ENCODE measurements at regions not wholly inside any gene's neighbourhood (a gene's known extent, or its start where the extent isn't known, plus 50 kb on each side); places are given as distances from the start of the nearest gene placed in this dataset.

DNA sequence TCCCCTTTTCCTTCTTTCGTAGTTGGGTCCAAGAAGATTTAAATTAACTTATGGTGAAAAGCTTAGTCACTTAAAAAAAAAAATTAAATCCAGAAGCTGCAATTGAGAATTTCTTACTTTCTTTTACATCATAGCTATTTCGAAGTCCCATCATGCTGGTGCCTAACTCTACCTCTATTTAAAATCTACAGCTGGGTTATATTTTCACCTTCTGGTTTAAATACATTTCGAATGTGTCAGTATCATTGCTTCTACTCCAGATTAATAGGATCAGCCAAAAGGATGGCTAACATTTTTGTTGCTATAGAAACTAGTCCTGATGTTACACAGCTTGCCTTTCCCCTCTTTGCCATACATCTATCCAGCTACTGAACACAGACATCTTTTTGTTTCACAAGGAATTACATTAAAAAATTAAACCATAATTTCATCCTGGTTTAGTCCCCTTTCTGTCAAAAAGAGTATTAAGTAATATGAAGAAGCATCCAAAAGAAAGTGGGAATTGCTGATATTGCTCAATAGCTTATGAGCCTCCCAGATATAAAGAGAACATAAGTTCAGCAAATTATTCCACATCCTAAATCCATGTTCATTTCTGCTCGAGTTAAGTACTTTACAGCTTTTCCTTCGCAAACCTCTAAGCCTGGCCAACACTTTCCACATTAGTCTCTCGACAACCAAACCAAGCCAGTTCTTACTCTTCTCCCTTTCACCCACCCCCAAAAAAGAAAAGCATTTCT lies 396.7 kb upstream of the DAB1 start:
- H3K27me3 ChIP-seq (ENCODE audit: control insufficient read depth, insufficient read depth, low read length), result no peaks in the 10 kb centered on the region
- DNase-seq (no peak), FAIRE-seq (no peak)
- no peak overlapping the region for H3K27ac ChIP-seq (ENCODE audit: low read depth in 2 of 2, low read length in 2 of 2)
- intact Hi-C loops (cut with DNase I), result no loop called here
- no peak overlapping the region for H3K9ac ChIP-seq (ENCODE audit: low read length in 3 of 3)
- H3K36me3 ChIP-seq (ENCODE audit: control insufficient read depth in 2 of 3, insufficient read depth in 3 of 3, low read length in 3 of 3), result no peaks in the 10 kb centered on the region
- TF ChIP-seq, protein P1, sequence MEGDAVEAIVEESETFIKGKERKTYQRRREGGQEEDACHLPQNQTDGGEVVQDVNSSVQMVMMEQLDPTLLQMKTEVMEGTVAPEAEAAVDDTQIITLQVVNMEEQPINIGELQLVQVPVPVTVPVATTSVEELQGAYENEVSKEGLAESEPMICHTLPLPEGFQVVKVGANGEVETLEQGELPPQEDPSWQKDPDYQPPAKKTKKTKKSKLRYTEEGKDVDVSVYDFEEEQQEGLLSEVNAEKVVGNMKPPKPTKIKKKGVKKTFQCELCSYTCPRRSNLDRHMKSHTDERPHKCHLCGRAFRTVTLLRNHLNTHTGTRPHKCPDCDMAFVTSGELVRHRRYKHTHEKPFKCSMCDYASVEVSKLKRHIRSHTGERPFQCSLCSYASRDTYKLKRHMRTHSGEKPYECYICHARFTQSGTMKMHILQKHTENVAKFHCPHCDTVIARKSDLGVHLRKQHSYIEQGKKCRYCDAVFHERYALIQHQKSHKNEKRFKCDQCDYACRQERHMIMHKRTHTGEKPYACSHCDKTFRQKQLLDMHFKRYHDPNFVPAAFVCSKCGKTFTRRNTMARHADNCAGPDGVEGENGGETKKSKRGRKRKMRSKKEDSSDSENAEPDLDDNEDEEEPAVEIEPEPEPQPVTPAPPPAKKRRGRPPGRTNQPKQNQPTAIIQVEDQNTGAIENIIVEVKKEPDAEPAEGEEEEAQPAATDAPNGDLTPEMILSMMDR (IDR thresholded peaks at IDR 0.05; ENCODE audit: borderline replicate concordance, extremely low read depth, insufficient read depth), result no peak
- no peaks in the 10 kb centered on the region for H3K9me3 ChIP-seq (ENCODE audit: control insufficient read depth in 2 of 3, insufficient read depth in 1 of 3, low read length in 3 of 3)
- no peak overlapping the region for H3K4me3 ChIP-seq (ENCODE audit: low read length in 3 of 3)
- no peaks in the 10 kb centered on the region for H3K4me1 ChIP-seq (ENCODE audit: control insufficient read depth in 2 of 3, insufficient read depth in 2 of 3, low read depth in 1 of 3, low read length in 3 of 3)

DNA sequence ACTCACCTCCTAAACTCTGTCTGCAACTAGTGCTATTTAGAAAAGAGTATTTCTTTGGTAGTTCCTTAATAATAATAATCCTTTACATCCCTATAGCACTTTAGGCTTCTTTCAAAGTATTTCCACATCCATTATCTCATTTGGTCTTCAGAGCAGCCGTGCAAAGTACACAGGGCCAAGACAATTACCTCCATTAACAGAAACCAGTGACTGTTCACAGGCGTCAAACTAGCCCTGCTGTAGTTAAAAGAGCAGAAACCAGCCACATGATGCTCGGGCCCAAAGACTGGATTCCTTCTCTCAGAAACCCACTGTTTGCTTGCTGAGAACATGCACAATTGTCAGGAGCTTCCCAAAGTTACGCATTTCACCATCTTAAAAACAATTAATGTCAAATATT lies 396.0 kb upstream of the DAB1 start:
- FAIRE-seq, result no peak
- no peak overlapping the region for H3K9ac ChIP-seq (ENCODE audit: low read length in 3 of 3)
- H3K27ac ChIP-seq (ENCODE audit: low read depth in 2 of 2, low read length in 2 of 2), result no peak overlapping the region
- H3K36me3 ChIP-seq (ENCODE audit: control insufficient read depth in 2 of 3, insufficient read depth in 3 of 3, low read length in 3 of 3), result no peaks in the 10 kb centered on the region
- no peaks in the 10 kb centered on the region for H3K9me3 ChIP-seq (ENCODE audit: control insufficient read depth in 2 of 3, insufficient read depth in 1 of 3, low read length in 3 of 3)
- no peak for DNase-seq
- no peaks in the 10 kb centered on the region for H3K27me3 ChIP-seq (ENCODE audit: control insufficient read depth, insufficient read depth, low read length)
- H3K4me3 ChIP-seq (ENCODE audit: low read length in 3 of 3), result no peak overlapping the region
- TF ChIP-seq, protein P1 (IDR thresholded peaks at IDR 0.05; ENCODE audit: borderline replicate concordance, extremely low read depth, insufficient read depth), result no peak
- intact Hi-C loops (cut with DNase I), result no loop called here
- H3K4me1 ChIP-seq (ENCODE audit: control insufficient read depth in 2 of 3, insufficient read depth in 2 of 3, low read depth in 1 of 3, low read length in 3 of 3), result no peaks in the 10 kb centered on the region

DNA sequence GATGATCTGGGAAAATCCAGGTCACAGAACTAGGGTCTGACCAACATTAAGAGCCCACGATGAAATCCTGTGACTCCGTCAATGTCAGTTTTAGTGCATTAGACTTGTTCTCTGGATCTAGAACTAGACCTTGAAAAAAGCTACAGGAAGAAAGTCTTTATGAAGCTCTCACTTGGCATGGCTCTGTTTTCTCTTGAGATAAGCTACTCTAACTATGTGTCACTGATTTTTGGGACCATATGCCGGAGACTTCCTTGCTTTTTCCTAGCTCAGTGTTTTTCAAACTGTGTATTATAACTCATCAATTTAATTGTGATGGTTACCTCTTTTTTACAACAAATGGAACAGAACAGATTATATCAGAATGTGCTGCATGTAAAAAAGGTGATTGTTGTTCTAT lies 379.7 kb upstream of the DAB1 start:
- no peak overlapping the region for H3K27ac ChIP-seq (ENCODE audit: low read depth in 2 of 2, low read length in 2 of 2)
- no peak overlapping the region for H3K9ac ChIP-seq (ENCODE audit: low read length in 3 of 3)
- DNase-seq (no peak), FAIRE-seq (no peak)
- TF ChIP-seq, protein P1 (IDR thresholded peaks at IDR 0.05; ENCODE audit: borderline replicate concordance, extremely low read depth, insufficient read depth), result no peak
- no peaks in the 10 kb centered on the region for H3K27me3 ChIP-seq (ENCODE audit: control insufficient read depth, insufficient read depth, low read length)
- intact Hi-C loops (cut with DNase I), result no loop called here
- no peaks in the 10 kb centered on the region for H3K4me1 ChIP-seq (ENCODE audit: control insufficient read depth in 2 of 3, insufficient read depth in 2 of 3, low read depth in 1 of 3, low read length in 3 of 3)
- H3K36me3 ChIP-seq (ENCODE audit: control insufficient read depth in 2 of 3, insufficient read depth in 3 of 3, low read length in 3 of 3), result no peaks in the 10 kb centered on the region
- no peaks in the 10 kb centered on the region for H3K9me3 ChIP-seq (ENCODE audit: control insufficient read depth in 2 of 3, insufficient read depth in 1 of 3, low read length in 3 of 3)
- H3K4me3 ChIP-seq (ENCODE audit: low read length in 3 of 3), result no peak overlapping the region

DNA sequence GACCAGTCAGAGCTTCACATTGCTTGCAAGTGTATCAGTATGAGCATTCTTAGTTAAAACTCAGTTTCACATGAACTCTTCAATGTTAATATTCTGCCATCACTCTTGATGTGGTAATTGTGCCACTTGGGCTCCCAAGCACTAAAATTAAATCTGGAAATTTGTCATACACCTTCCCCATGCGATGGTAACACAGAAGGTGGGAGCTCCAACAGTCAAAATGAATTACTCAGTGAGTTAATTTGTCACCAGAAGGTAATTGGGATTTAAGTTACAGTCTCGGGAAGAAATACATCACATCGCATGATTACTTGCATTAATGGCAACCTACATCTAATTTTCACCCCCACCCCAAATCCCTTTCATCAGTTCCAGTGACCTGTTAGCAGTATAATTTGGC lies 376.5 kb upstream of the DAB1 start:
- intact Hi-C loops (cut with DNase I), result no loop called here
- peak in 2 of 5 donors; percentile 48 to 54 for DNase-seq
- no peaks in the 10 kb centered on the region for H3K4me1 ChIP-seq (ENCODE audit: control insufficient read depth in 2 of 3, insufficient read depth in 2 of 3, low read depth in 1 of 3, low read length in 3 of 3)
- no peak overlapping the region for H3K9ac ChIP-seq (ENCODE audit: low read length in 3 of 3)
- no peak overlapping the region for H3K27ac ChIP-seq (ENCODE audit: low read depth in 2 of 2, low read length in 2 of 2)
- H3K9me3 ChIP-seq (ENCODE audit: control insufficient read depth in 2 of 3, insufficient read depth in 1 of 3, low read length in 3 of 3), result no peaks in the 10 kb centered on the region
- no peak overlapping the region for H3K4me3 ChIP-seq (ENCODE audit: low read length in 3 of 3)
- H3K36me3 ChIP-seq (ENCODE audit: control insufficient read depth in 2 of 3, insufficient read depth in 3 of 3, low read length in 3 of 3), result no peaks in the 10 kb centered on the region
- TF ChIP-seq, protein P1 (IDR thresholded peaks at IDR 0.05; ENCODE audit: borderline replicate concordance, extremely low read depth, insufficient read depth), result no peak
- H3K27me3 ChIP-seq (ENCODE audit: control insufficient read depth, insufficient read depth, low read length), result no peaks in the 10 kb centered on the region
- FAIRE-seq, result no peak
